AG09309 (cell line): ENCODE measurements at regions not wholly inside any gene's neighbourhood (a gene's known extent, or its start where the extent isn't known, plus 50 kb on each side); places are given as distances from the start of the nearest gene placed in this dataset.
"Not testable (repeated sequence)": the region's sequence is repeated elsewhere in the genome, so short reads cannot be mapped to it uniquely, and the experiment has no call there.

Experiments
- DNase-seq: peaks from one replicate; pipeline ENCODE4 v3.0.0-alpha.2; 2010; ENCODE audit warnings: low read depth
- H3K4me3 ChIP-seq: 2 replicates; pipeline ENCODE4 v1.5.1; 2011; ENCODE audit warnings: mild to moderate bottlenecking, low read depth, low read length, moderate library complexity; ENCODE audit not compliant: control insufficient read depth
- TF ChIP-seq, protein P1 (sequence below): IDR thresholded peaks from 2 replicates; pipeline ENCODE4 v1.5.1; 2011; ENCODE audit warnings: mild to moderate bottlenecking, low read depth, low read length, inconsistent platforms; ENCODE audit not compliant: insufficient read depth, control insufficient read depth; ENCODE audit errors: missing control alignments

DNA sequence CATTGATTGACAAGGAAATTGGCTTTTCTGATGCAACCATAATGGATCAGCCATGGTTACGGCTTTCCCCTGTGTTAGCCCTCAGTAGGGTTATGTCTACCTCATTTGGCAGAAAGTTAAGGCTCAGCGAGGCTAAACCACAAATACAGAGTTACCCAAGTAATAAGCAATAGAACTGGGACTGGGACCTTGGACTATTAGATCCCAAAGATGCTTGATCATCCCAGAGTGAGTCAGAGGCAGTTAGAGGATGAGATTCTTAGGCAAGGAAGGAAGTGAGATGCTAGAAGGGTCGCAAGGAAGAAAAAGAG is 401.4 kb downstream of the TNS3 start:
- H3K4me3 ChIP-seq = no peak overlapping the region
- TF ChIP-seq, protein P1, sequence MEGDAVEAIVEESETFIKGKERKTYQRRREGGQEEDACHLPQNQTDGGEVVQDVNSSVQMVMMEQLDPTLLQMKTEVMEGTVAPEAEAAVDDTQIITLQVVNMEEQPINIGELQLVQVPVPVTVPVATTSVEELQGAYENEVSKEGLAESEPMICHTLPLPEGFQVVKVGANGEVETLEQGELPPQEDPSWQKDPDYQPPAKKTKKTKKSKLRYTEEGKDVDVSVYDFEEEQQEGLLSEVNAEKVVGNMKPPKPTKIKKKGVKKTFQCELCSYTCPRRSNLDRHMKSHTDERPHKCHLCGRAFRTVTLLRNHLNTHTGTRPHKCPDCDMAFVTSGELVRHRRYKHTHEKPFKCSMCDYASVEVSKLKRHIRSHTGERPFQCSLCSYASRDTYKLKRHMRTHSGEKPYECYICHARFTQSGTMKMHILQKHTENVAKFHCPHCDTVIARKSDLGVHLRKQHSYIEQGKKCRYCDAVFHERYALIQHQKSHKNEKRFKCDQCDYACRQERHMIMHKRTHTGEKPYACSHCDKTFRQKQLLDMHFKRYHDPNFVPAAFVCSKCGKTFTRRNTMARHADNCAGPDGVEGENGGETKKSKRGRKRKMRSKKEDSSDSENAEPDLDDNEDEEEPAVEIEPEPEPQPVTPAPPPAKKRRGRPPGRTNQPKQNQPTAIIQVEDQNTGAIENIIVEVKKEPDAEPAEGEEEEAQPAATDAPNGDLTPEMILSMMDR = no peak
- DNase-seq = no peak

DNA sequence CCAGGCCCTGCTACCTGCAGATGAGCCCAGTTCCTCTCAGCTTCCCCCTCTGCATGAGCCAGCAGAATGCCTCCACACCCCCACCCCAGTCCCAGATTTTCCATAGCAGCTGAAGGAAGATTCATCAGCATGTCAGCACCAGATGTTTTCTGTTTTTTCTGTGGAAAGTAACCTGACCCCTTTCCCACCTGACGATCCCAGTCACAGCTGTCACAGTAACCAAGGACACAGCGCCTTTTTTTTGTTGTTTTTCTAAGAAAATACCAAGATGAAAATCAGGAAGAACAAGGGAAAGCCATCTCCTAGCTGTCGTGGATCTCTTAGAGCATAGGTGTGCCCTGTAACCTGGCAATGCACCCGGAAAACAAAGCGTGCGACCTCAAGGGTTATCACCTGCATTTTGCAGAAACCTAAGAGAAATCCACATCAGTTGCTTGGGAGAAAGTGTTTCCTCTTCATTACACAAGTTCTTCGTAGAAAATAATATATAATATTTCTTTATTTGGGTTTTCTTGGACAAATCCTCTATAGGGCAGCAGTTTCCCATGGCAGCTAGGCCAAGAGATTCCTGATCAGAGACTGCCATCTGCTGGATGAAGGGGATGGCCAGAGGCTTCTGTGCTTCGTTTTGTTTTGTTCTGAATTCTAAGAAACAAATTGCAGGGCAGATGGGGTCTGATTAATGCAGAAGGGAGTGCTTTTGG is 401.9 kb downstream of the TNS3 start:
- DNase-seq = peak; percentile 33
- TF ChIP-seq, protein P1 = peak; percentile 88
- no peak overlapping the region for H3K4me3 ChIP-seq

DNA sequence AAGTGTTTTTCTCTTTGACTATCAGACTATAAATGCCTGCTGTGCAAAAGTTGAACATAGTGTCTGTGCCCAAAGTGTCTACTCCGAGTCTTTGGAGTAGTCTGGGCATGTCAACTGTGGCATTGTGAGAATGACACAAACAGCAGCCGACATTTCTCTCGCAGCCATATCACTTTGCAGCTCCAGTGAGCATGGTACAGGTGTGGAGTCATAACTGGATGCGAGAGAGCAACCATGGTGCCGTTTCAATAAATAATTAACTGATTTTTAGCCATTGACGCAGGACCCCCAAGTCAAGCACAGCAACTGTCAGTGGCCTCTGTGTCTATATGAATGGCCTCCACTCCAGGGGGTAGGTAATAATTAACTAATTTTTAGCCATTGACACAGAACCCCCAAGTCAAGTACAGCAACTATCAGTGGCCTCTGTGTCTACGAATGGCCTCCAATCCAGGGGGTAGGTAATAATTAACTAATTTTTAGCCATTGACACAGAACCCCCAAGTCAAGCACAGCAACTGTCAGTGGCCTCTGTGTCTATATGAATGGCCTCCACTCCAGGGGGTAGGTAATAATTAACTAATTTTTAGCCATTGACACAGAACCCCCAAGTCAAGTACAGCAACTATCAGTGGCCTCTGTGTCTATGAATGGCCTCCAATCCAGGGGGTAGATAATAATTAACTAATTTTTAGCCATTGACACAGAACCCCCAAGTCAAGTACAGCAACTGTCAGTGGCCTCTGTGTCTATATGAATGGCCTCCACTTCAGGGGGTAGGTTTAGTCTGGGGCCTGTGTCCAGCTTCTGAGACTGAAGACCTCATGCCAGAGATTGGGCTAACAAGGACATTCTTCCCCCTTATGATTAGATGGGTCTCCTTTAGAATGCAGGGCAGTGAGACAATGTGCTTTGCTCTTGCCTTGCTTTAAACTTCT is 409.0 kb downstream of the TNS3 start:
- H3K4me3 ChIP-seq, DNase-seq: not testable (repeated sequence)

DNA sequence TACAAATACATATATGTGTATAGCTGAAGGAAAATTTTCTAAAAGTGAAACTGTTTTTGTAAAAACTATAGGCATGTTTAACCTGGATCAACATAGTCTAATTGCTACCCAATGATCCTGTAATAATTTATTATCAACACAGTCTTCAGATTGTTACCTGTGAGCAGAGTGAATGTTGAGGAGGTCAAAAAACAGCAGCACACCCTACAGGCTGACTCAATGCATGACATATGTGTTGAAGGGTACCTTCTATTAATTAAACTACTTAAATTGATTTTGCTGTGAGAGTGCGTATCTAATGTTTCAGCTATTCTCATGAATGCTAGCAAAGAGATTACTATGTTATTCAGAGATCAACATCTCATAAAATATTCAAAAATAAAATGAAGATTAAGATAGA is 411.4 kb downstream of the TNS3 start:
- DNase-seq = no peak
- H3K4me3 ChIP-seq = no peak overlapping the region
- TF ChIP-seq, protein P1 = peak; percentile 54

DNA sequence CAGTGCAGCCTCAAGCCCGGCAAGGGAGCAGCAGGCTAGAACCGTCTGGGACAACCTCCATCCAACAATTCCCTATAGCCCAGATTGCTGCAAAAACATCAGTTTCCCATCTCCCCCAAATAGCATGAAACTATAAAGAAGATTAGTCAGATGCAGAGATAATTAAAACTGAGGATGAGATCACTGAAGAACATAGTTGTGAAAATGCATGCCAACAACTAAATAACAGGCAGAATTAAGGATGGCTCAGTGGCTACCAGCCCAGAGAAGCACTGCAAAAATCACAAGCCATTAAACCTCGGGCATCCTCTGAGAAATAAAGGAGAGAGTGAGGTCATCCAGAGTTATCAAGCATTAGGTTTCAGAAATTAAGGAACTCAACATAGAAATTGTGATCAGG is 427.1 kb downstream of the TNS3 start:
- no peak overlapping the region for H3K4me3 ChIP-seq
- TF ChIP-seq, protein P1 = no peak

DNA sequence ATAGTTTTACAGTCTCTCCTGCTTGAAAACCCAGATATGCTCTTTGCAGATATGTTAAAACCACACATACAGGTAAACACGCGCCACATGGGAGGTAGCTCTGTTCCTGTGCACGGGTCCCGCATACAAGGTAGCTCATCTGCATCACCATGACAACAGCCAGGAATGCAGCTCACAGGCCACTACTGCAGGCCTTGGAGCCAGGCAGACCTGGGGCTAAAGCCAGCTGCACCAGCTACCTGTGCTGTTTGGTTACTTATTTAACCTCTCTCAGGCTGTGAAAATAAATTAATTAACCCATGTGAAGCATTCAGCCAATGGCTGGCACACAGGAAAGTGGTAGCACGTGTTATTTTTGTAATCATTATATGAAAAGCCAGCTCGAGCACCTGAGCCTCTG is 428.3 kb downstream of the TNS3 start:
- H3K4me3 ChIP-seq = no peak overlapping the region
- TF ChIP-seq, protein P1 = no peak
- DNase-seq = no peak

More for the DNA sequence above, 427.1 kb downstream of the TNS3 start:
- DNase-seq = no peak

DNA sequence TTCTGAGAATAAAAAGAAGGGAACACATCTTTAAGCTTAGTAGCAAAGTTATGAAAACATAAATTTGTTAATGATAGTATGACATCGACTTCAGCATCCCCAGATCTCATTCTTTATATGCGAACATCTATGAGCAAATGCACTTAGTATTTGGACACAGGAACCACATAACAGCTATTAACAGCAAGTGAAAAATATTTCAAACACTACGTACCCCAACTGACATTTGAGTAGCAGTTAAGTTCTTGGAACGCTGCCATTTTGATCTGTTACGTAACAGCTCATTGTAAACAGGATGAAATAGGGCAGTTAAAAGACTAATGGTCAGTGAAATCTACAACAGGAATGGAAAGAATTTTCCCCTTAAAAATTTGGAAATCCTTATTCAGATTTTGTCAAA is 428.9 kb downstream of the TNS3 start:
- H3K4me3 ChIP-seq = no peak overlapping the region
- TF ChIP-seq, protein P1 = no peak
- peak; percentile 85 for DNase-seq
